Naive B cell (primary cell): ENCODE measurements at regions not wholly inside any gene's neighbourhood (a gene's known extent, or its start where the extent isn't known, plus 50 kb on each side); places are given as distances from the start of the nearest gene placed in this dataset.
"Not testable (repeated sequence)": the region's sequence is repeated elsewhere in the genome, so short reads cannot be mapped to it uniquely, and the experiment has no call there.

ENCODE experiments used
- ATAC-seq, 2 donors: fragments of 150-1000 bp; cut with Tn5 transposase; 2 replicates each; pipeline ENCODE4 v1.10.0; 2021; ENCODE audit warnings: low read depth in 2 of 2, mild to moderate bottlenecking in 2 of 2, moderate library complexity in 2 of 2
- DNase-seq: peaks from one replicate; pipeline ENCODE4 v3.0.0; 2022
- H3K27ac Mint-ChIP-seq, 6 donors: one replicate each; pipeline ENCODE4 v1.8.0; 2020 to 2022; ENCODE audit warnings: mild to moderate bottlenecking in 6 of 6, mixed read lengths in 6 of 6, moderate library complexity in 5 of 6, inconsistent platforms in 2 of 6
- H3K27me3 Mint-ChIP-seq, 3 donors: one replicate each; pipeline ENCODE4 v1.8.0; 2021 to 2022; ENCODE audit warnings: mixed read lengths in 3 of 3, mild to moderate bottlenecking in 1 of 3
- H3K36me3 Mint-ChIP-seq, 2 donors: one replicate each; pipeline ENCODE4 v1.8.0; 2020 to 2022; ENCODE audit warnings: mixed read lengths in 2 of 2, inconsistent platforms in 1 of 2, mild to moderate bottlenecking in 1 of 2
- H3K4me1 Mint-ChIP-seq, 3 donors: one replicate each; pipeline ENCODE4 v1.8.0; 2020 to 2022; ENCODE audit warnings: mixed read lengths in 3 of 3, inconsistent platforms in 1 of 3, mild to moderate bottlenecking in 1 of 3, moderate library complexity in 1 of 3
- H3K4me3 Mint-ChIP-seq, 8 donors: one replicate each; pipeline ENCODE4 v1.8.0; 2020 to 2022; ENCODE audit warnings: mild to moderate bottlenecking in 8 of 8, mixed read lengths in 8 of 8, moderate library complexity in 8 of 8, inconsistent platforms in 2 of 8
- H3K9me3 Mint-ChIP-seq, 7 donors: one replicate each; pipeline ENCODE4 v1.8.0; 2020 to 2022; ENCODE audit warnings: mixed read lengths in 7 of 7, mild to moderate bottlenecking in 5 of 7, inconsistent platforms in 2 of 7, moderate library complexity in 1 of 7

DNA sequence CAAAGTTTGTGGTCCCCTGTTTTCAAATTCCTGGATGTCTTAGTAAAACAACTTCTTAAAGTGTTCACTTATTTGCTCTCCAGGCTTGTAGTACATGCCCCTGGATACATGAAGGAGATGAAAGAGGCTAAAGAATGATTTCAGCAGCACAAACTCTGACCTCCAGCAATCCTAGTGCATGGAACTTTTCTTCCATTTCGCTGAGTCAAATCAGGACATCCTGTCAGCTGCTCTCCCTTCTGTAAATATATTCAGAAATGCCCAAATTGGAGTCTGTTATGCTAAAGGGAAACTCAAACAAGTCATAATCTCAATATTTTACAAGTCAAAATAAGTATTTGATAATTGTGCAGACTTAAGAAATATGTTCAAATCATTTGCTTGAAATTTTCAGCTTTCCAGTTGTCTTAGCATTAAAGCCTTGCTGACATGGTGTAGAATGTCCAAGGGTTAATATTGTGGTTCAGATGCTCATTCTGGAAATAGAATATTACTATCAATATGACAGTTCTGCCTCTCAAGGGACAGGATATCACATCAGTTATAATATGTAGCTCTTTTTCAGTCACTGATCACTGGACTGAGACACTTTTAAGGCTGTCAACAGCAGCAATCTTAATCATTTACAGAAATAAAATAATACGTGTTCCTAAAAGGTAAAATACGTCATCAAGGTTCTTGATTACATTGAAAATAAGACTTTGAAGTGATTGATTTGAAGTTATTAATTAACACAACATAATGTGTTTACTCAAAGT lies 1157.3 kb downstream of the PLA2G4A start:
- no peak overlapping the region for H3K27ac Mint-ChIP-seq
- H3K27me3 Mint-ChIP-seq, result no peaks in the 10 kb centered on the region
- H3K4me3 Mint-ChIP-seq, result no peak overlapping the region

DNA sequence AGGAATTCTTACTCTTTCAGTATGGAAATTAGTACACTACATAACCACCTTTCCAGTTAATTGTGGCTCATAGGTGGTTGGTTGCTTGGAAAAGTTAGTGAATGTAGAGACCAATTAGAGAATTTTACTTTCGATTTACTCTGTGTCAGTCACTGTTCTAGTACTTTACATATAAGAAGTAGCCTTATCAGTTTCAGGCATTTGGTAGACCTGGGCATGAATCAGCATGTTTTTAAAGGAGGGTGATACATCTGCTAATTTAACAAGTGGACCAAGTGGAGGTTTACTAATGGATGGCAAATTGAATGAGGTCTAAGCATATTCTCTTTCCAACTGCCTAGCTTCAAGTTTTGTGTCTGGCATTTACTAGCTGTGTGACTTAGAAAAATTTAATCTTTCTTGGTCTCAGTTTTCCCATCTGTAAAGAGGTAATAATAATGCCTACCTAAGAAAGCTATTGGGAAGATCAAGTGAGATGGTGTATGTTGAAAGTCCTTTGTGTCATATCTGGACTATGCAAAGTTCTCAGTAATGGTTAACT lies 1158.6 kb downstream of the PLA2G4A start:
- Mint-ChIP-seq H3K27ac (no peak overlapping the region), H3K27me3 (no peaks in the 10 kb centered on the region), H3K9me3 (peaks cover 0 to 3% (median 0%) of the 10 kb centered on the region in 7 donors), H3K36me3 (no peaks in the 10 kb centered on the region), H3K4me3 (no peak overlapping the region), H3K4me1 (no peaks in the 10 kb centered on the region)
- DNase-seq (no peak), ATAC-seq (no peak)

More for the DNA sequence above, 1157.3 kb downstream of the PLA2G4A start:
- Mint-ChIP-seq H3K36me3 (no peaks in the 10 kb centered on the region), H3K9me3 (peaks cover 0 to 9% (median 0%) of the 10 kb centered on the region in 7 donors), H3K4me1 (no peaks in the 10 kb centered on the region)
- DNase-seq (no peak), ATAC-seq (no peak)

DNA sequence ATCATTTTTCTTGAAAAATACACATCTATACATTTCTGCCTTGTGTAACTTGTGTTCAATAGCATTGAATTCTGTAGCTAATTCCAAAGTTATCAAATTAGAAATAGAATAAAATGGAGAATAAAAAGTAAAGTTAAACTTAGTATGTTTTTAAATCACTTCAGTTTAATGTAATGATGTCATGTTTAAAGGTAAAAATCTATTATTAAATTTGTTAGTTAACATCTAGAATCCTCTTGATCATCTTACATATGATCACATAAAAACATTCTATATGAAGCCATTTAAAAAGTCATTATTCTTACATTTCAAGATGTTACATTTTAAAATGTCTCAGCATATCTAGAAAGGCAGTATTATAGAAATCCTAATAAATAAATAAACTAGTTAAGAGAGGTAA lies 1163.2 kb downstream of the PLA2G4A start:
- no peak overlapping the region for H3K4me3 Mint-ChIP-seq
- H3K4me1 Mint-ChIP-seq, result no peaks in the 10 kb centered on the region
- no peaks in the 10 kb centered on the region for H3K27me3 Mint-ChIP-seq
- ATAC-seq (no peak), DNase-seq (no peak)
- no peak overlapping the region for H3K27ac Mint-ChIP-seq
- H3K36me3 Mint-ChIP-seq, result no peaks in the 10 kb centered on the region
- H3K9me3 Mint-ChIP-seq, result peaks cover 0 to 2% (median 0%) of the 10 kb centered on the region in 7 donors

DNA sequence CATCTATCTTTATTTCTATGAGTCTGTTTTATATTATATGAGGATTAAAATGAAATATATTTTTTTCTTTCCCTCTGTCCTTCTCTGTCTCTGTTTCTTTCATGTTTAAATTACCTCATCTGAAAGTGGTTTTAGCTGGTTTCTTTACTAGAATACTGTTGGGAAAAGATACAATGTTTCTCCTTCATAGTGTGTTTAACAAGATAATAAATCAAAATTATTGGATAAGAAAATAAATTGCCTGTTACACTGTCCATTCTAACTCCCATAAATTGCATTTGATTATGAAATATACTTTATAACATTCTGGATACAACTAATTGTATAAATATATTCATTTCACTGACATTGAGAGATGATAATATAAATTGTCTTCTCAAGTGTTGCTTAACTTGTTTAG lies 1168.0 kb downstream of the PLA2G4A start:
- Mint-ChIP-seq H3K36me3 (no peaks in the 10 kb centered on the region), H3K27me3 (no peaks in the 10 kb centered on the region), H3K4me1 (no peaks in the 10 kb centered on the region), H3K4me3 (no peak overlapping the region), H3K9me3 (peaks cover 0 to 4% (median 0%) of the 10 kb centered on the region in 7 donors), H3K27ac (no peak overlapping the region)
- ATAC-seq (no peak), DNase-seq (no peak)

DNA sequence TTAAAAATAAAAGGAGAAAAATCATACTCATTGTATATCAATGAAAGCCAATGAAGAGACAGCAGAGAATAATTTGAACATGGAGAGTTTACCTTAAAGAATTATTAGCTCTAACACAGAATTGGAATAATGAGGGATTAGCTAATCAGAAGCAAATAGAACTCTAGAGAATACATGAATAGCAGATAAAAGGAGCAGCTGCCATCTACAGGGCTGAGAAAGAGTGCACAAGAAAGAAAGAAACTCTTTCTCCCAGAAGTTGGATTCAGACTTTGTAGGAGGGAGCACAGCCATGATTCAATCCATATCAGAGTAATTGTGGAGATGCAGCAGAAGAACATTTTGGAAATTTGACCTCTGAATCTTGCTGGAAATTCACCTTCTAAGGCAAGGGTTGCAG lies 1171.2 kb downstream of the PLA2G4A start:
- Mint-ChIP-seq H3K4me3 (no peak overlapping the region), H3K27ac (no peak overlapping the region), H3K4me1 (no peaks in the 10 kb centered on the region), H3K36me3 (no peaks in the 10 kb centered on the region), H3K27me3 (no peaks in the 10 kb centered on the region), H3K9me3 (peaks cover 0 to 10% (median 1%) of the 10 kb centered on the region in 7 donors)
- DNase-seq, result no peak
- ATAC-seq, result no peak

DNA sequence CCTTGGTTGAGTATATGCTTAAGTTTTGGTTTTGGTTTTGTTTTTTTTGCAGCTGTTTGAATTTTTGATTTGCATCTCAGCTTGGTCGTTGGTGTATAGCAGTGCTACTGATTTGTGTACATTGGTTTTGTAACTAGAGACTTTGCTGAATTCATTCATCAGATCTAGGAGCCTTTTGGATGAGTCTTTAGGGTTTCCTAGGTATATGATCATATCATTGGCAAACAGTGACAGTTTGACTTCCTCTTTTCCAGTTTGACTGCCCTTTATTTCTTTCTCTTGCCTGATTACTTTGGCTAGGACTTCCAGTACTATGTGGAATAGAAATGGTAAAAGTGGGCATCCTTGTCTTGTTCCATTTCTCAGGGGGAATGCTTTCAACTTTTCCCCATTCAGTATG lies 1174.9 kb downstream of the PLA2G4A start:
- H3K36me3 Mint-ChIP-seq, ATAC-seq, H3K4me1 Mint-ChIP-seq, H3K4me3 Mint-ChIP-seq, DNase-seq, H3K9me3 Mint-ChIP-seq, H3K27me3 Mint-ChIP-seq: not testable (repeated sequence)
- peak overlapping the region in 1 of 6 donors; percentile 41 for H3K27ac Mint-ChIP-seq

DNA sequence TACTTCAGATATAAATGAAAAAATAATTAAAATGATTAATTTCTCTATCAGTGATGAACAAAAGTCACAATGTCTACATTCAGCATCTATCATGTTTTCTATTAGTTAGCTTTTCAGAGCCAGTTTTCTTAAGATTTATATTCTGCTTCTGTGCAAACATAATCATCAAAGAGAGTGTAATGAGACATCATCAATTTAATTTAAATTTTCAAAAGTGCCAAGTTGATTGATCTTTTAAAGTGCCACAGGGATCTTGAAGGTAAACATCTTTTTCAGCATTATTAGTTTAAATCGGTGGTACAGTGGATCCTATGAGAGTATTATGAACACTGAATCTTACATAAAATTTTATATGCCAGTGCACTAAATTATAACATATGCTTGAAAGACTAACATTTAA lies 1176.1 kb downstream of the PLA2G4A start:
- Mint-ChIP-seq H3K27me3 (no peaks in the 10 kb centered on the region), H3K27ac (no peak overlapping the region), H3K4me3 (no peak overlapping the region), H3K36me3 (no peaks in the 10 kb centered on the region), H3K9me3 (peaks cover 0 to 10% (median 1%) of the 10 kb centered on the region in 7 donors), H3K4me1 (no peaks in the 10 kb centered on the region)
- ATAC-seq (no peak), DNase-seq (no peak)

DNA sequence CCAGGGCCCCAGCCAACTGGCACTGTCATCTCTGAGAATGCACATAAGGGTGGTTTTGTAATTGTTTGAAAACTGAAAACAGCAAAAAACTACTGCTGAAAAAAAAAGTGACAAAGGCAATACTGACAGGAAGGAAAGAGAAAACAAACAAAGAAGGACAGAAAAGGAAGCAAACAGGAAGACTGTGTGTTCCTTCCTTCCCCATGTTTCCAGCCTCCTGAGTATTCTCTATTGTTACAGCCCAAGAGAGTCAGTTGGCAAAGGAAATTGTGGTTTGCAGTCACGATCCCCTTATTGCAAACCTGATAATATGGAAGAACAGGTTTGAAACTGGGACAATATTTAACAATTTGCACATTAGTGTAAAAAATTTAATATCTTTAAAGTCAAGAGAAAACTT lies 1177.6 kb downstream of the PLA2G4A start:
- ATAC-seq (no peak), DNase-seq (no peak)
- no peaks in the 10 kb centered on the region for H3K4me1 Mint-ChIP-seq
- no peak overlapping the region for H3K4me3 Mint-ChIP-seq
- no peaks in the 10 kb centered on the region for H3K36me3 Mint-ChIP-seq
- no peak overlapping the region for H3K27ac Mint-ChIP-seq
- peaks cover 0 to 10% (median 0%) of the 10 kb centered on the region in 7 donors for H3K9me3 Mint-ChIP-seq
- no peaks in the 10 kb centered on the region for H3K27me3 Mint-ChIP-seq

DNA sequence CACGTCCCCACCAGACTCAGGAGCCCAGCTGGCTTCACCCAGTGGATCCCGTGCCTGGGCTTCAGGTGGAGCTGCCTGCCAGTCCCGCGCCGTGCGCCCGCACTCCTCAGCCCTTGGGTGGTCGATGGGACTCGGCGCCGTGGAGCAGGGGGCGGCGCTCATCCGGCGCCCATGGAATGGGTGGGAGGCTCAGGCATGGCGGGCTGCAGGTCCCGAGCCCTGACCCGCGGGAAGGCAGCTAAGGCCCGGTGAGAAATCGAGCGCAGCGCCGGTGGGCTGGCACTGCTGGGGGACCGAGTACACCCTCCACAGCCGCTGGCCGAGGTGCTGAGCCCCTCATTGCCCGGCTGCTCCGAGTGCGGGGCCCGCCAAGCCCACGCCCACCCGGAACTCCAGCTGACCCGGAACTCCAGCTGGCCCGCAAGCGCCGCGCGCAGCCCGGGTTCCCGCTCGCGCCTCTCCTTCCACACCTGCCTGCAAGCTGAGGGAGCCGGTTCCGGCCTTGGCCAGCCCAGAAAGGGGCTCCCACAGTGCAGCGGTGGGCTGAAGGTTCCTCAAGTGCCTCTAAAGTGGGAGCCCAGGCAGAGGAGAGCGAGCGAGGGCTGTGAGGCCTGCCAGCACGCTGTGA lies 1184.6 kb downstream of the PLA2G4A start:
- H3K36me3 Mint-ChIP-seq, H3K4me3 Mint-ChIP-seq, H3K27me3 Mint-ChIP-seq, ATAC-seq, H3K27ac Mint-ChIP-seq, H3K9me3 Mint-ChIP-seq, DNase-seq, H3K4me1 Mint-ChIP-seq: not testable (repeated sequence)

DNA sequence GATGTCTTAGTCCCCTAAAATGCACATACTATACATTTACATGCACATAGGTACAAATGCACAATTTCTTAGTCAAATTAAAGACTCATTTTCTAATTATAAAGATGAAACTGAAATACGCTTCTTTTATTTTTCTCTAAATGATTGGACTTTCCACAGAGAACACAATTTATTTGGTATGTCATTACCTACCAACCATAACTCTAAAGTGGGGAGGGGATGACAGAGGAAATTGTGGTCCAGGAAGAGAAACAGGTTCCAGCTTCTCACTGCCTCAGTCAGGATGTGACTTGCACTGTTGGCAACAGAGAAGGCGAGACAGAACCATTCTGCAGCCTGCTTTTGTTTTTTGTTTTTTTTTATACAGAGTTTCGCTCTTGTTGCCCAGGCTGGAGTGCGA lies 1189.2 kb downstream of the PLA2G4A start:
- H3K9me3 Mint-ChIP-seq, result peaks cover 0 to 13% (median 6%) of the 10 kb centered on the region in 7 donors
- H3K4me3 Mint-ChIP-seq, result no peak overlapping the region
- no peaks in the 10 kb centered on the region for H3K4me1 Mint-ChIP-seq
- no peaks in the 10 kb centered on the region for H3K27me3 Mint-ChIP-seq
- ATAC-seq, result no peak
- no peak overlapping the region for H3K27ac Mint-ChIP-seq
- no peak for DNase-seq
- H3K36me3 Mint-ChIP-seq, result no peaks in the 10 kb centered on the region

DNA sequence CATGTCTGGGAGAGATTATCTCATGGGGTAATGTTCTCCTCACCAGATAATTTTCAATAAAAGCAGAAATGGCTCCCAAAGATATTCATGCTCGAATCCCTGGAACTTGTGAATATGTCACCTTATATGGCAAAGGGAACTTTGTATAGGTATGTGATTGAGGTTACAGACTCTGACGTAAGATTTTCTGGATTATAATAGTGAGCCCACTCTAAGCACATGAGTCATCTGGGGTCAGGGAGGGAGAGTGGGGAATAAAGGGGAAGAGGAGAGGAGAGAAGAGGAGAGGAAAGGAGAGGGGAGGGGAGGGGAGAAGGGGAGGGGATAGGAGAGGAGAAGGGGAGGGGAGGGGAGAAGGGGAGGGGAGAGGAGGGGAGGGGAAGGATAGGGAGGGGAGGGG lies 1193.9 kb downstream of the PLA2G4A start:
- DNase-seq, result no peak
- H3K27me3 Mint-ChIP-seq, result no peaks in the 10 kb centered on the region
- peaks cover 2 to 19% (median 6%) of the 10 kb centered on the region in 7 donors for H3K9me3 Mint-ChIP-seq
- ATAC-seq, result no peak
- no peaks in the 10 kb centered on the region for H3K4me1 Mint-ChIP-seq
- H3K36me3 Mint-ChIP-seq, result no peaks in the 10 kb centered on the region
- H3K4me3 Mint-ChIP-seq, result no peak overlapping the region
- H3K27ac Mint-ChIP-seq, result no peak overlapping the region

DNA sequence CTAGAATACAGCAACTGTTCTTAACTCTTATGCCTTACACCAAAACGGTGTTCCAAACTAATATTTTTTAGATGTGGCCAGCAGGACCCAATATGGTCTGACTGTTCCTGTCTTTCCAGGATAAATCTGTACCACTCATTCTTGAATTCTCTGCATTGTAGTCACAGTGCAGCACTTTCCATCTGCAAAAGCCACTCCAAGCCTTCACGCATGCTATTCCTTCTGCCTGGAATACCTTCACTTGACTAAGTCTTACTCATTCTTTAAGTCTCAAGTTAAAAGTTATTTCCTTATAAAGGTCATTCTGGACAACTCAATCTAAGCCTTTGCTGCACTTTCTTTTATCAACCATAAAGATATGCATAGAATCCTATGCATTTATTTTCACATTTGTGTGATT lies 1194.5 kb downstream of the PLA2G4A start:
- Mint-ChIP-seq H3K27ac (no peak overlapping the region), H3K9me3 (peaks cover 2 to 19% (median 6%) of the 10 kb centered on the region in 7 donors), H3K27me3 (no peaks in the 10 kb centered on the region), H3K36me3 (no peaks in the 10 kb centered on the region), H3K4me1 (no peaks in the 10 kb centered on the region), H3K4me3 (no peak overlapping the region)
- no peak for DNase-seq
- no peak for ATAC-seq

DNA sequence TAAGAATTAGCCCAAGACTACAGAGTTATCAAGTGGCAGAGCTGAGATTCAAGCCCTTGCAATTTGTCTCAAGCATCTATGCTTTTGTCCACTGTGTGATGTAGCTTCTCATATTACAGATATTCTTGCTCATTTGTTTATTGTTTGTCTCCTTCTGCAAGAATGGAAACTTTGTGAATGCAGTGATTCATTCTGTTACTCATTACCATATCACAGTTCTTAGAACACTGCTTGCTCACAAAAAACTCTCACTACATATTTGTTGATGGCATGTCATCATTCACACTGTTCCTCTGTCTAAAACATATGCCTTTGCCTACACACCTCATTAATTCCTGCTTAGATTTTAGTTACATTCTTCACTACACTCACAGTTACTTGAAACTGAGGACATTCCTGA lies 1198.9 kb downstream of the PLA2G4A start:
- DNase-seq (no peak), ATAC-seq (no peak)
- Mint-ChIP-seq H3K36me3 (no peaks in the 10 kb centered on the region), H3K4me3 (no peak overlapping the region), H3K27me3 (no peaks in the 10 kb centered on the region), H3K27ac (no peak overlapping the region), H3K4me1 (no peaks in the 10 kb centered on the region), H3K9me3 (peaks cover 0 to 6% (median under 1%) of the 10 kb centered on the region in 7 donors)

DNA sequence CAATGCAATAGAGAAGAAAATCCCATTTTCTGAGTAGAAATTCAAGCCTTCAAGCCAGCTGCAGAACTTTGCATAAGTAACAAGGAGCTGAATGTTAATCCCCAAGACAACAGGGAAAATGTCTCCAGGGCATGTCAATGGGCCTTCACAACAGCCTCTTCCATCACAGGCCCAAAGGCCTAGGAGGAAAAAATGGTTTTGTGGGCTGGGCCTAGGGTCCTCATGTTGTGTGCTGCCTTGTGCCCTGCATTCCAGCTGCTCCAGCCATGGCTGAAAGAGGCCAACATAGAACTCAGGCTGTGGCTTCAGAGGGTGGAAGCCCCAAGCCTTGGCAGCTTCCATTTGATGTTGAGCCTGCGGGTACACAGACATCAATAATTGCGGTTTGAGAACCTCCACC lies 1208.8 kb downstream of the PLA2G4A start:
- H3K36me3 Mint-ChIP-seq, H3K27ac Mint-ChIP-seq, DNase-seq, H3K4me3 Mint-ChIP-seq, H3K4me1 Mint-ChIP-seq, ATAC-seq, H3K27me3 Mint-ChIP-seq: not testable (repeated sequence)
- H3K9me3 Mint-ChIP-seq, result peaks cover 0 to 21% (median 4%) of the 10 kb centered on the region in 7 donors
